ENCODE measurements at regions not wholly inside any gene's neighbourhood (a gene's known extent, or its start where the extent isn't known, plus 50 kb on each side); places are given as distances from the start of the nearest gene placed in this dataset.

GRCh38 chr2:147500229-147500628 is 344.6 kb upstream of the ACVR2A start:
- H3K4me3 Mint-ChIP-seq (ENCODE audit: low read depth), result peak overlapping the region; percentile 51
- no peaks in the 10 kb centered on the region for H3K27me3 Mint-ChIP-seq (ENCODE audit: low read depth)
- peaks cover 5% of the 10 kb centered on the region for H3K9me3 Mint-ChIP-seq
- H3K27ac Mint-ChIP-seq, result peak overlapping the region; percentile 91
- DNase-seq (ENCODE audit: low spot score), result peak; percentile 10
- peaks cover 19% of the 10 kb centered on the region for H3K36me3 Mint-ChIP-seq (ENCODE audit: low read depth)
- H3K4me1 Mint-ChIP-seq (ENCODE audit: low read depth), result peaks cover 61% of the 10 kb centered on the region
- intact Hi-C loops (cut with micrococcal nuclease), result loop anchor here (2.0 to 5.0 kb wide), 2 partner anchors 122 to 201 kb away; no protein-coding TSS in a partner anchor

GRCh38 chr2:147499785-147500184 is 345.0 kb upstream of the ACVR2A start:
- H3K36me3 Mint-ChIP-seq (ENCODE audit: low read depth), result peaks cover 20% of the 10 kb centered on the region
- no peak for DNase-seq (ENCODE audit: low spot score)
- H3K4me1 Mint-ChIP-seq (ENCODE audit: low read depth), result peaks cover 61% of the 10 kb centered on the region
- peaks cover 6% of the 10 kb centered on the region for H3K9me3 Mint-ChIP-seq
- H3K27ac Mint-ChIP-seq, result peak overlapping the region; percentile 91
- no peaks in the 10 kb centered on the region for H3K27me3 Mint-ChIP-seq (ENCODE audit: low read depth)
- peak overlapping the region; percentile 51 for H3K4me3 Mint-ChIP-seq (ENCODE audit: low read depth)
- intact Hi-C loops (cut with micrococcal nuclease), result loop anchor here (2.0 to 10.0 kb wide), 3 partner anchors 123 to 345 kb away; partner anchors contain the start of gene ACVR2A

GRCh38 chr2:147495734-147496133 is 349.1 kb upstream of the ACVR2A start:
- H3K4me3 Mint-ChIP-seq (ENCODE audit: low read depth), result no peak overlapping the region
- DNase-seq (ENCODE audit: low spot score), result no peak
- intact Hi-C loops (cut with micrococcal nuclease), result loop anchor here (10.0 kb wide), 1 partner anchor 349 kb away; the partner anchor contains the start of gene ACVR2A
- no peaks in the 10 kb centered on the region for H3K27me3 Mint-ChIP-seq (ENCODE audit: low read depth)
- peaks cover 23% of the 10 kb centered on the region for H3K9me3 Mint-ChIP-seq
- peaks cover 35% of the 10 kb centered on the region for H3K36me3 Mint-ChIP-seq (ENCODE audit: low read depth)
- H3K27ac Mint-ChIP-seq, result no peak overlapping the region
- peaks cover 54% of the 10 kb centered on the region for H3K4me1 Mint-ChIP-seq (ENCODE audit: low read depth)

DNA sequence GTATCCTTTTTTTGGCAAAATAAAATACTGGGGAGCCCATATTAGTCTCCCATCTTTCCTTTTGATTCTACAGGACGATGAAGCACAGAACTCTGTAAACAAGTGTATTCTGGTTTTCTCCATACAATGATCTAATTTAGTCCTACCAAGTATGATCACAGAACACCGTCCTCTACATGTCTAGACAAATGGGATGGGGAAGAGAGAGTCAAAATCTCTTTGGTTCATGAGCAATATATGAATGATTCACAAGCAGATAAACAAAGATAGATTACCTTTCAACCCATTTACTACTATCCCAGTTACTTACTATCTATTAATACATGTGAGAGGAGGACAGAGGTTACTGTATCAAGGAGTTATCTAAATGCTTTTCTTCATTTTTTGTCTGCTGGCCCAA is 352.4 kb upstream of the ACVR2A start:
- H3K27me3 Mint-ChIP-seq (ENCODE audit: low read depth), result peaks cover 3% of the 10 kb centered on the region
- intact Hi-C loops (cut with micrococcal nuclease), result loop anchor here (5.0 to 10.0 kb wide), 2 partner anchors 200 to 352 kb away; partner anchors contain the start of gene ACVR2A
- DNase-seq (ENCODE audit: low spot score), result no peak
- no peak overlapping the region for H3K4me3 Mint-ChIP-seq (ENCODE audit: low read depth)
- peaks cover 23% of the 10 kb centered on the region for H3K9me3 Mint-ChIP-seq
- peaks cover 32% of the 10 kb centered on the region for H3K36me3 Mint-ChIP-seq (ENCODE audit: low read depth)
- no peak overlapping the region for H3K27ac Mint-ChIP-seq
- H3K4me1 Mint-ChIP-seq (ENCODE audit: low read depth), result peaks cover 47% of the 10 kb centered on the region

DNA sequence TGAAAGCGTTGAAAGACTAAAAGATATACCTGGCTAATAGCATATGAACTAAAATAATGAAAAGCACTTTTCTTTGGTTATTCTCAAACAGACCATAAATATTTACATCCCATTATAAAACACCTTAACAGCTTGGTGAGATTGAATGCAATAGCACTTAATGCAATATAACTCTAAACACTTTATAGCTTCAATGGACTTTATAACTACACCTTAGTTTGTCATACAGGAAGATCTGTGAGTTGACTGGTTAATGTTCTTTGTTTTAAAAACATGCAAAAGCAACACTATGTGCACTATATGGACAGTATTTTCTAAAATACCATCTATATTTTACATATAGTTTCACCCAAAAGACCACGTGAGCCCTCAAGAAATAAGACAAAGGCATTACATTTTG is 353.3 kb upstream of the ACVR2A start:
- Mint-ChIP-seq H3K4me3 (ENCODE audit: low read depth) (no peak overlapping the region), H3K9me3 (peaks cover 19% of the 10 kb centered on the region), H3K4me1 (ENCODE audit: low read depth) (peaks cover 39% of the 10 kb centered on the region), H3K27me3 (ENCODE audit: low read depth) (peaks cover 3% of the 10 kb centered on the region), H3K36me3 (ENCODE audit: low read depth) (peaks cover 26% of the 10 kb centered on the region), H3K27ac (no peak overlapping the region)
- intact Hi-C loops (cut with micrococcal nuclease), result loop anchor here (2.0 to 10.0 kb wide), 3 partner anchors 171 to 353 kb away; partner anchors contain the start of gene ACVR2A
- DNase-seq (ENCODE audit: low spot score), result no peak

- Mint-ChIP-seq H3K27ac (peak overlapping the region; percentile 66), H3K36me3 (ENCODE audit: low read depth) (peaks cover 26% of the 10 kb centered on the region), H3K9me3 (peaks cover 19% of the 10 kb centered on the region), H3K4me1 (ENCODE audit: low read depth) (peaks cover 40% of the 10 kb centered on the region), H3K27me3 (ENCODE audit: low read depth) (peaks cover 3% of the 10 kb centered on the region), H3K4me3 (ENCODE audit: low read depth) (peak overlapping the region; percentile 47)
- no peak for DNase-seq (ENCODE audit: low spot score)
- intact Hi-C loops (cut with micrococcal nuclease), result loop anchor here (2.0 to 10.0 kb wide), 3 partner anchors 172 to 354 kb away; partner anchors contain the start of gene ACVR2A
These were observed 354.2 kb upstream of the ACVR2A start for GRCh38 chr2:147490401-147491261.

DNA sequence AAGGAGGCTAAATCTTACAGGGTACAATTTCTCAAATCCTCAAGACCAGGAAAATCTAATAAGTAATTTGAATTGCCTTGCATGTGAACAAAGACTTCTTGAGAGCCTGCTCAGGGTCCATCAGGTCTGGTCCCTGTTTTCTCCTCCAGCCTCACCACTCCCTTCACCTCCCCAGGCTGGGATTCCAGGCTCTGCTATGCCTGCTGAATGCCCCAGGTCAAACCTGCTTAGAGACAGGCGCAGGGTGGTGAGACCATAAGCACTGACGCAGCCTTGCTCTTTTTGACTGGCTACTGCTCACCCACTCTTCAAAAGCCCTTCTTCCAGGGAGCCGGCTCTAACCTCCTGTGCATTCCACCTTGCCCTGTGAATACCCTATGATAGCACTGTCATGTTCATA is 356.4 kb upstream of the ACVR2A start:
- Mint-ChIP-seq H3K27me3 (ENCODE audit: low read depth) (peaks cover 3% of the 10 kb centered on the region), H3K9me3 (peaks cover 8% of the 10 kb centered on the region), H3K4me3 (ENCODE audit: low read depth) (no peak overlapping the region), H3K4me1 (ENCODE audit: low read depth) (peaks cover 44% of the 10 kb centered on the region), H3K36me3 (ENCODE audit: low read depth) (peaks cover 16% of the 10 kb centered on the region), H3K27ac (no peak overlapping the region)
- intact Hi-C loops (cut with micrococcal nuclease), result no loop called here
- DNase-seq (ENCODE audit: low spot score), result no peak

- intact Hi-C loops (cut with micrococcal nuclease), result no loop called here
- no peak overlapping the region for H3K27ac Mint-ChIP-seq
- H3K27me3 Mint-ChIP-seq (ENCODE audit: low read depth), result peaks cover 3% of the 10 kb centered on the region
- H3K4me3 Mint-ChIP-seq (ENCODE audit: low read depth), result no peak overlapping the region
- peaks cover 13% of the 10 kb centered on the region for H3K36me3 Mint-ChIP-seq (ENCODE audit: low read depth)
- no peak for DNase-seq (ENCODE audit: low spot score)
- H3K4me1 Mint-ChIP-seq (ENCODE audit: low read depth), result peaks cover 44% of the 10 kb centered on the region
- H3K9me3 Mint-ChIP-seq, result peaks cover 8% of the 10 kb centered on the region
These were observed 356.9 kb upstream of the ACVR2A start for GRCh38 chr2:147487978-147488289.

DNA sequence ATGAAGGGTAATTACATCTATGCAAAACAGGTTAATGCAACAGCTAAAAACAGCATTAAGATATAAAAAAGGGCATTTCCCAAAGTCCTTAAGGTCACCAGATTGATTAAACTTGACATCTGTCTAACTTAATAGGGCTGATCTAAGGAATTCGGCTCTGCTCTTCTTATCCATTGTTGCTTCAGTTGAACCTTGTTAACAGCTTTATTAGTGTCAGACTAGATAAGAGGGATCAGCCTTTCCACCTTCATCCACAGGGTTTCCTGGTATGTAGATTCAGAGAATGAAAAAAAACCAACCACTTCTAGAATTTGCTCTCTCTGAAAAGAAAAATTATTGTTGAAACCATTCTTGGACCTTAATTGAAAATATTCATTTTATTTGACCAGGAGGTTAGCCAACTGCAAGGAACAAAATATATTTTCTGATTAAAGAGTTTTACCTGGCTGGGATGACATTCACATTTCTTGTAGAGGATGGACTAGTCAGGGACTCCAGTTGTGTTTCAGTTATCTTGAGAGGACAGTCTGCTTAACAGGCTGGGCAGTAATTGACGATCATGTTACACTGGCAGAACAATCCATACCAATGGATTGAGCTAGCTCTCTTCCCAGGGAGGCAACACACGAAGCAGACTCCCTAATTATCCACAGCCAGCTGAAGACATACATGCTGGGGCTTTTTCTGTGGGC is 357.4 kb upstream of the ACVR2A start:
- H3K27ac Mint-ChIP-seq, result no peak overlapping the region
- H3K9me3 Mint-ChIP-seq, result peaks cover 8% of the 10 kb centered on the region
- intact Hi-C loops (cut with micrococcal nuclease), result no loop called here
- H3K36me3 Mint-ChIP-seq (ENCODE audit: low read depth), result peaks cover 10% of the 10 kb centered on the region
- no peak overlapping the region for H3K4me3 Mint-ChIP-seq (ENCODE audit: low read depth)
- DNase-seq (ENCODE audit: low spot score), result no peak
- peaks cover 40% of the 10 kb centered on the region for H3K4me1 Mint-ChIP-seq (ENCODE audit: low read depth)
- H3K27me3 Mint-ChIP-seq (ENCODE audit: low read depth), result peaks cover 3% of the 10 kb centered on the region

GRCh38 chr2:147485210-147485851 is 359.5 kb upstream of the ACVR2A start:
- Mint-ChIP-seq H3K27ac (no peak overlapping the region), H3K4me1 (ENCODE audit: low read depth) (peaks cover 22% of the 10 kb centered on the region), H3K9me3 (no peaks in the 10 kb centered on the region), H3K27me3 (ENCODE audit: low read depth) (peaks cover 3% of the 10 kb centered on the region), H3K36me3 (ENCODE audit: low read depth) (no peaks in the 10 kb centered on the region), H3K4me3 (ENCODE audit: low read depth) (no peak overlapping the region)
- no peak for DNase-seq (ENCODE audit: low spot score)
- intact Hi-C loops (cut with micrococcal nuclease), result no loop called here

DNA sequence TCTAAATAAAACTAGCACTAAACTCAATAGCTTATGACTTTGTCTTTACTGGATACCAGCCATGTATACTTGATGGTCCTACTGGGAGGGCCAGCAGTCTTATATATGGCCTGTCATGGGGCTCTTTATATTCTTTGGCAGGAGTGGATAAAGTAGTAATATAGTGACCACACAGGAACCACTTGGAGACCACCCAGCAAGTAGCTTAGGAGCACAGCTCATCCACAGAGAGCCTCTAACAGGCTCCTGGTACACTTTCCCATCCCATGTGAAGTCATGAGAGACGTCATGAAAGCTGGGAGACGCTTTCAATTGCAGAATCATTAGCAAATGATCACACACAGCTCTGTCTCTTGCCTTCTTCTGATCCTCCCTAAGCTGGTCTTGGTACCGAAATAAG is 360.9 kb upstream of the ACVR2A start:
- H3K27me3 Mint-ChIP-seq (ENCODE audit: low read depth), result peaks cover 6% of the 10 kb centered on the region
- peaks cover 13% of the 10 kb centered on the region for H3K4me1 Mint-ChIP-seq (ENCODE audit: low read depth)
- no peaks in the 10 kb centered on the region for H3K36me3 Mint-ChIP-seq (ENCODE audit: low read depth)
- DNase-seq (ENCODE audit: low spot score), result no peak
- intact Hi-C loops (cut with micrococcal nuclease), result no loop called here
- no peaks in the 10 kb centered on the region for H3K9me3 Mint-ChIP-seq
- H3K27ac Mint-ChIP-seq, result no peak overlapping the region
- H3K4me3 Mint-ChIP-seq (ENCODE audit: low read depth), result no peak overlapping the region

GRCh38 chr2:147482916-147483669 is 361.7 kb upstream of the ACVR2A start:
- no peaks in the 10 kb centered on the region for H3K9me3 Mint-ChIP-seq
- peaks cover 3% of the 10 kb centered on the region for H3K27me3 Mint-ChIP-seq (ENCODE audit: low read depth)
- no peak overlapping the region for H3K27ac Mint-ChIP-seq
- DNase-seq (ENCODE audit: low spot score), result no peak
- H3K4me3 Mint-ChIP-seq (ENCODE audit: low read depth), result no peak overlapping the region
- intact Hi-C loops (cut with micrococcal nuclease), result no loop called here
- H3K36me3 Mint-ChIP-seq (ENCODE audit: low read depth), result no peaks in the 10 kb centered on the region
- H3K4me1 Mint-ChIP-seq (ENCODE audit: low read depth), result peaks cover 13% of the 10 kb centered on the region
